IPS DF 4.7 (cell line): ENCODE measurements at regions not wholly inside any gene's neighbourhood (a gene's known extent, or its start where the extent isn't known, plus 50 kb on each side); places are given as distances from the start of the nearest gene placed in this dataset.
"Not testable (repeated sequence)": the region's sequence is repeated elsewhere in the genome, so short reads cannot be mapped to it uniquely, and the experiment has no call there.

ENCODE experiments used
- DNase-seq: peaks from one replicate; pipeline ENCODE4 v3.0.0-alpha.2; 2013; ENCODE audit warnings: low spot score; ENCODE audit errors: extremely low read depth

DNA sequence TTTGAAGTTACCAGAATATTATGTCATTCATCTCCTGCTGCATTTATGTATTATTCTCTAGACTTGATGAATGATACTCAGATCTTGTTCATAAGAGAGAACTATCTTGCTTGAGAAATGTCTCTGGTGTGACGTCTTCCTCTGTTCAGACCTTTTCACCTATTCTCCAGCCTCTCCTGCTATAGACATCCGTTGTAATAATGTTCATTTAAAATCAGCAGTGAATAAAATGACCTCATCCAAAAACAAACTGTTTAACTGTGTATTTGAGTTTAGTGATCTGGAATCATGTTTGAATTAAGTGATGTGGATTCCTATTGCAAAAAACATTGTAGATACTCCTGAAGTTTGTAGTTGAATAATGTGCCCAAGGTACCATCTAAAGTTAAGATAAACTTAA lies 487.1 kb downstream of the PCNX1 start:
- DNase-seq, result no peak

DNA sequence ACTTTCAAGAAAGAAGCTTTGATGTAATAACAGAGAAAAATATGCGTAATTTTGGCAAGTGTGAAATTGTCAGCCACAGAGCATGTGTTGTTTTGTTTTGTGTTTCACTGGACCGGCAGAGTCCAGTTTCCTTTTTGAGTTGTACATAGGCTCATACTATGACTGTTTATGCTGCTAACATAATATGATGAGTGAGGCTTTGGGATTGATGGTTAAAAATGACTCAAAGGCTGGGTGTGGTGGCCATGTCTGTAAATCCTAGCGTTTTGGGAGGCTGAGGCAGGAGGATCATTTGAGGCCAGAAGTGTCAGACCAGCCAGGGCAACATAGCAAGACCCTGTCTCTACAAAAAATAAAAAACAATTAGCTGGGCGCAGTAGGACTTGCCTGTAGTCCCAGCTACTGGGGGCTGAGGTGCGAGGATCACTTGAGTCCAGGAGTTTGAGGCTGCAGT lies 487.9 kb downstream of the PCNX1 start:
- DNase-seq, result no peak

DNA sequence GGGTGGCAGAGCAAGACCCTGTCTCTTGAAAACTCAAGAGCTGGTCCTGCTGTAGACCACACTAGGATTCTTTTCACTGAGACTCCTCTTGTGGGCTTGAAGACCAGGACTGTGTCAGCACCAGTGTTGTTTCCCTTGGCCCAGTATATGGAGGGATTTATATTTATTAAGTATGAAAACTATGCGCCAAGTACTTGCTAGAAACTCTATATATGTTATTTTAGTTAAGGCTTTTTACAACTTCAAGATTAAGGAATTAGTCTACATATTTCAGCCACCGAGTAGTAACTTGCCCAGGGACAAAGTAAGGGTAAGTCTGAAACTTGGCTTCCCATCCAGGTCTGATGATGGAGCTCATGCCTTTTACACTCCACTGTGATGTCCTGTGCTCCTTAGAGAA lies 488.4 kb downstream of the PCNX1 start:
- DNase-seq, result no peak

DNA sequence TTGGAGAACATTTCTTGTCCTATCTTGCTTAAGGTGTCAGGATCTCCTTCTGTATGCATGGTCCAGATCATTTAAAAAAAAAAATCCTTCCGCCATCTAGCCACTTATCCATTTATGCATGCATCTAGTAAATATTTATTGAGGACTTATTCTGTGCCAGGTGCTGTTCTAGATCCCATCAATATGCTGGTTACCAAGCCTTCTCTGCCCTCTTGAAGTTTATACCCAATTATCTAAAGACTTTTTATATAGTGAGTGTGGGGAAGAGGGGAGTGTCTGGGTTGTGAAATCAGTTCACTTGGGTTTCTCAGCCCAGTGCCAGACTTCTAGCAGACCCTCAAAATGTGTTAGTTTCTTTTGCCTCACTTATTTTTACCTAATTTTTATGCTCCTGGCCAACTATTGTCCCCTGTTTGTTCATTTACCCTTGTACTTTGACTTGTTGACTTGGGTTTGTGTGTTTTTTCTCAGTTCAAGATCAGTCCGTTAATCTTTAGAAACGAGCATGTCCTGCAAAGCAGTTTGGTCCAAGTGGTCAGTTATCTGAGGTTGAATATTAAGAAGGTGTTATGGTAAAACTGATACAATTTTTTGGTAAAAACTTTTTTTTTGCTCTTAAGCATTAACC lies 488.9 kb downstream of the PCNX1 start:
- DNase-seq, result no peak

DNA sequence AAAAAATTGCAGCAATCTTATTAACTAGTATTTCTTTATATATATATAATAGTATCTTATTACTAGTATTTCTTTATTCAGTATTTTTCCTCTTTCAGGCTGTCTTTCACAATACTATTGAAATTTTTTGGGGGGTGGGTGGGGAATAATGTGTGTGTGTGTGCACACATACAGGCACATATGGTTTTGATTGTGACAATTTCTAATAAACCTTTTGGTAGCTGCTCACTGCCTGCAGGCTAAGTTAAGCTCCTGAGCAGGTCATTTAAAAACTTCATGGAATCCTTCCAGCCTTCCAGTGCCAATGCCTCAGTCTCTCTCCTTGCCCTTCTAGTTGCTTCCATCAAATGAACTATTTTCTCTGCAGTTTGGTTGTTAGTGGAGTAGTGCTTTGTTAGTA lies 490.1 kb downstream of the PCNX1 start:
- DNase-seq, result no peak

DNA sequence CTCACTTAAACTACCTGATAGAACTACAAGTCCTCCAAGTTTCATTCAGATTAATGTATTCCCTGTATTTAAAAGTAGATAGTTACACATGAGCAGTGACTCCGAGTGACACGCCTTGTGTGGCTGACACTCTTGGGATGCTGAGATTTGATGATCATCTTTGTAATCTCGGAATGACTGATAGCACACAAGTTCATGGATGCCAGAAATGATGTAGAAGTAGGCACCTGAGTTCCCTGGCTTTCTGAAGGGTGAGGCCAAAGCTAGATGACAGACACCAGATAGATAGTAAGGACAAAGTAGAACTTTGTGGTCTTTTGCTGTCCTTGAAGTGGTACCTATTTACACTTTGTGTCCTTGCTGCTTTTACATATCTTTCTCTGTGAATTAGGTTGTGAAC lies 491.2 kb downstream of the PCNX1 start:
- DNase-seq, result no peak

DNA sequence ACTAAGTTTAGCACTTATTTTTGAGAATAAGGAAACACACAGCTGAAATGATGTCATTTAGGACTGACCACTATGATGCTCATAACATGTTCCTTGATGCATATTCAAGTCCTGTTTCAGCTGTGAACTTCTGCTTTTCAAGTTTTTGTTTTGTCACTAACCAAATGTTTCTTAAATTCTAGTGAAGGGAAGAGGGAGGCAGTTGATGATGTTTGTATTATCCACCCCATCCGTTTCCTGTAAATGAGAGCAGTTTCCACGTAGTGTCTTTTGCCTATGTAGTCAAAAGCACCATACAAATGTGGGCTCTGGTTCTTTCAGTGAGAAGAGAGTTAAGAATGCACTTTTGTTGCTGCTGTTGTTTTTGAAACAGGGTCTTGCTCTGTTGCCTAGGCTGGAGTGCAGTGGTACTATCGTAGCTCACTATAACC lies 491.8 kb downstream of the PCNX1 start:
- no peak for DNase-seq

DNA sequence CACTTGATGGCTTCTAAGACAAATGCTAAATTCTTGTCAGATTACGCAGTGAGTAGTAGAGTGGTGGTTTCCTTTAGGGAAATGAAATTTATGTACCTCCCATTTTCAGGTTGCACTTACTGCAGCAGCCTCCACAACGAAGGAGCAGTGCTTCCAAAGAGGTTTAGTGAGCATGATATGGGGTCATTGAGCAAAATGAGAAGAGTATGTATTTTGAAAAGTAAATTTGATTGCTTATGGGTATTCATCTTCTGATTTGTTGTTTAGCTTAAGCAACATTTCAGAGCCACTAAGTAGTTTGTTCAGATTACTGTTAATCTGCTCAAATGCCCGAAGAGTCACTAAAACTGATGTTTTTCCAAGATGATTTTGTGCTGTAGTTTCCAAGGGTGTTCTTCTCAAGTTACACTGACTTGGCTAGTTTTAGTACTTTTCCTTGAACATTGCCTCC lies 493.6 kb downstream of the PCNX1 start:
- DNase-seq, result no peak

DNA sequence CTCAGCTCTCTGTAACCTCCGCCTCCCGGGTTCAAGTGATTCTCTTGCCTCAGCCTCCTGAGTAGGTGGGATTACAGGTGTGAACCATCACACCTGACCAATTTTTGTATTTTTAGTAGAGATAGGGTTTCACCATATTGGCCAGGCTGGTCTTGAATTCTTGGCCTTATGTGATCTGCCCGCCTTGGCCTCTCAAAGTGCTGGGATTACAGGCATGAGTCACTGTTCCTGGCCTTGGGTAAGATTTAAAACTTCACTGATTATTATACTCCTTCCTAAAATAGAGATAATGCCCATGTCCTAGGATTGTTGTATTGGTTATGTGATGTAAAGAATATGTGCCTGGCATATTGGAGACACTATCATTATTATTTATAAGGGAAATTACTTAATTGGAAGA lies 495.2 kb downstream of the PCNX1 start:
- DNase-seq, result not testable (repeated sequence)

DNA sequence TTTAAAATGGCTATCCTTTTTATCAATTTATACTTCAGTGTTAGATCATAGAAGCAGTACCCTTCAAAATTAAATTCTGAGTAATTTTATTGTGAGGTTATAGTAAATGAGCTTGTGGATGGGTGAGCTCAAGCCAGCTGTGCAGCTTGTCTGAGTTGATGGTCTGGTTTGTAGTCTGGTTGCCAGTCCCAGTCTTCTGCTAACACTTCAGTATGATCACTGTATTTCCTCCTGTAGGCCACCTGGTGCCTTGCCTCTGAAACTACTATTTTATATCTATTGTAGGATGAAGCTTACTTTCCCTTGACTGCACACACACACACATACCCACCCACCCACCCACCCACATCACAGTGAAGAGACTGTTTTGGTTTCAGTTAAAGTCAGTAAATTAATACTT lies 496.4 kb downstream of the PCNX1 start:
- DNase-seq, result no peak

DNA sequence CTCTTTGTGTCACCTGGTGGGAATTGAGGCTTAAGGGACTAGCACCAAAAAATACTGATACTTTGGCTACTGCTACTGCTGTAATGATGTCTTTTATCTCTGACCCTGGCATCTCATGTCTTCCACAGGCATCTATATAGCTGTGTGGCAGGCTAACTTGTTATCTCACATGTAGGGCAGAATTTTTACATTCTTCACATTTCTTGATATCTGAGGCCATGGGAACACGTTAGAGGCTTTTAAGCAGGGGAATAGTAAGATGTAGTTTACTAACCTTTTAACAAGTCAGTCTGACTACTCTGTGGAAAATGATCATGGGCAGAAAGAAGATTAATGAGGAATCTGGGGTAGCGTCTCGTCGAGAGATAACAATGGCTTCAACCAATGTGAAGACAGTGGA lies 498.4 kb downstream of the PCNX1 start:
- DNase-seq, result no peak

DNA sequence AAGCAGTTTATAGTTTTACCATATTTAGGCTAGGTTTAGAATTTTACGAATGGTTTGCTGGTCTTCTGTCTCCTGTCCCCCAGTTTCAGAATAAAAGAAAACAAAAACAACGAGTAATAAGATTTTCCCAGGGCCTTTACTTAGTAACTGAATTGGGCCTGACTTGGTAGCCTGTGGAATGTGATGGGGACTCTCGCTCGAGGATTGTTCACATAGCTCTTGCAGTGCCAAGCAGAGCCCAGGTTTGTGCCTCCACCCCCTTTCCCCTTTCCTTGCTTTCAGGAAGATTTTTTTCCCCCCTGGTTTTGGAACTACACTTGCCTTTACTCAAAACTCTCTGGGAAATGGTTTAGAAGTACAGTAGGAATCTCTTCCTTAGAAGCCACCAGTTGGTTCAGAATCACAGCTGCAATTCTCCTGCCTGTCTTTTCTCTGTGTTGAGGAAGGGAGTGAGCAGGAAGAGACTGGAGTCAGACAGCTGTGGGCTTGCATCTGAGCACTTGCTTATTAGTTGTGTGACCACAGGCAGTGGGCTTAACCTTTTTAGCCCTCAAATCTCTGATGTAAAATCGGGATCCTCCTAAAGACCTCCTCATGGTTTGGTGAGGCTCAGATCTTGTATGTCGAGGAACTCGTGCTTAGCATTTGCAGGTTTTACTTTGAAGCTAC lies 501.2 kb downstream of the PCNX1 start:
- no peak for DNase-seq

DNA sequence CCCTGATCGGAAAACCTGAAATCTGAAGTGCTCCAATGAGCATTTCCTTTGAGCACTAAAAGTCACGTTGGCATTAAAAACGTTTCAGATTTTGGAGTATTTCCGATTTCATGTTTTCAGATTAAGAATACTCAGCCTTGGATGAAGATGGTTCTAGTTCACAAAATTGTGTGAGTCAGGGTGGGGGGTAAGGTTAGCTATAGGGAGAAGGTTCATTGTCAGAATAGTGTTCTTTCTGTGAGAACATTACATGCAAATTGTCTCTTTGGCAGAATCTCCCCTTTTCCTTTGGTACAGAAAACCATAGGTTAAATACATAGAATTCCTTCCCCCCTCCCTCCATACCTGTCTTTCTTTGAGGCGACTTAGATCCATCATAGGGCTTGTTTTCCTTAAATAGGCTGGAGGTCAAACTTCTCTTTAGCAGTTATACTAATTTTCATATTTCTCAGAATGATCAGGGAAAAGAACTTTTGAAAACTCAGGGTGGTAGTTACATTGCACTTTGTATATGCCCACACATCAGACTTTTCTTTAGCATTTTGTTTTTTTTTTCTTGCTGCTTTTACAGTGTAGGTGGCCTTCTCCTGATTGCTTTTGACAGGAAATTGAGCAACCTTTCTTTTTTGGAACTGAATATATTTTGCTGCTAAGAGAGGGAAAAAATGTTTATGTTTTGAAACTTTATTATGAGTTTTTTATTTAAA lies 503.5 kb downstream of the PCNX1 start:
- DNase-seq, result no peak

DNA sequence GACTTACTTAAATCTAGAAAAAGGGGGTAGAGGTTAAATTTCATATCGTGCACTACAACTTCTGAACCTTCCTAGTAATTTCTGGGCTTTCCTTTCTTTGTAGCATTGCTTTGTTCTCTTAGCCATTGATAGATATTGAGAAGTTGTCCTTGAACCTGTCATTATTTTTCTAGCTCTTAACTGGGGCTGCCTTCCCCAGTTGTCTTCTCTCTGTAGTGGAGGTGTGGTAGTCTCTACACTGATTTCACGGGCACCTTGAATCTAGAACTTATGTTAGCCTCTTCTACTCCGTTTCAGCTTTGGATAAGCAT lies 504.0 kb downstream of the PCNX1 start:
- no peak for DNase-seq

DNA sequence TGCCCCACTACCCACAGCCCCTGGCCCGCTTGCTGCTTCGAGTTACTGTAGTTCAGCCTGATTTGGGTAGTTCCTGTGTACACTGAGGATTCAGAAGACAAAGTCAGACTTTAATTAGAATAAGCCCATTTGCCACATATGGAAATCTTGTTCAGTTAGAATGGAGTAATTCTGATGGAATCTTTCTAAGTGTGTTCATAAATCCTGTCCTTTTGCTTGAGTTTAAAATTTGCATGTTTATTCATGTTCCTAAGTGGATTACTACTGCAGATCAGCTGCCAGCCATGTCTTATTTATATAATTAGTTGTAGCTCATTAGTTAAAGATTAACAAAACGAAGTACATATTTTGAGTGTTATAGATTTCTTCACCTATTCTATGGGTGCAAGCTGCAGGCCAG lies 504.5 kb downstream of the PCNX1 start:
- no peak for DNase-seq

DNA sequence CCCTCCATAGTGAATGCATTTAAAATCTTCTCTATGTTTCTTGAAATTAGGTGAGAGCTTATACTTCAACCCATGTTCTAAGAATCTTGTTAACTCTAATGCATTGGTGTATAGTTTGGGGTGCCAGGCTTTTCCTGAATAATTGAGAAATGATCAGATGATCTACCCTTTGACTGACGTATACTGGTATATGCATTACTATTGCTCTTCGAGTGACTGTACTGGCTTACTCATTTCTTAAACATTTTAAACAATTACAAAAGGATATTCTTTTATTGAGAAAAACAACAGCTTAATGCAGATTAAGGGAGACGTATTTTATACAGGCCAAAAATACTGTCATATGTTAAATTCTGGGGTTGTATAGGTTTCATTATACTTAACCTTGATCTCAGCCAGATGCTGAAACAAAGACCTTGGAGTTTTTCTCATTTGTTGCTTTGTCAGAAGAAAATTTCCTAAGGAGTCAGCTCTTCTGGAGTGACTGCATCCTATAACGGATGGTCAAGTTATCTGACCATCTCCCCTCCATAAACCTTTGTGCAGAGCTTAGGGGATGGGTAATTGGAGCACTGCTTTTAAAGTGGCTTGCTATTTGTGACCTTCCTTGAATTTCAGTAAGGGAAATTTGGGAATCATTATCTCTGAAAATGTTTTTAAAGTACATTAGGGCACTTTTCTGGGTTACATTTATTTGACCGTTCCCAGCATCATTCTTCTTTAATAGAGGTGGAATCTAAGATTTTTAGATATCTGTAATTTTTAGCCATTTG lies 507.6 kb downstream of the PCNX1 start:
- DNase-seq, result no peak

DNA sequence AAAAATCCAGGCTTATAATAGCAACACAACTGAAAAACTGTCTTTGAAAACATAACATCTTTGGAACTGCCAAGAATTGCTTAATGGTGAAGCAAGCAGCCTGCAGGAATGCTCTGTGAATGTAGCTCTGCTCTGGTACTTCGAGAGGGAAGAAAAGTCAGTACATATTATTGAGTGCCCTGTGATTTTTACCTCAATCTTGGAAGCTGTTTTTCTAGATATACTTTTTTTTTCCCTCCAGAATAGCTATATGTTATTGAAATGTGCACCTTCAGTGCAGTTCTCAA lies 508.1 kb downstream of the PCNX1 start:
- no peak for DNase-seq

DNA sequence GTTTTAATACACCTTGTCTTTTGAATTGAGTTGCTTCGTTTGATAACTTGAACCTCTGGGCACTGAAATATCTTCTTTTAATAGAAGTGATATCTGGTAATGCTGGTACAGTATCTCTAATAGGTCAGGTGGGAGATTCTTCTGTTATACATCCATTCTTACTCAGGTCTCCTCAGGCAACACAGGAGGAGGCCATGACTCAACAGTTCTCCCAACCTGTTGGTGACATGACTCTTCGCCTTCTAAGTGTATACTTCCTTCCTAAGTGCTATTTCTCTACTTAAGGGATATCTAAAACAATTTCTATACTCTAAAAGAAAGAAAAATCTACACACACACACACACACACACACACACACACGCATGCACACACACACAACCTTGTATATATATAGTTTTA lies 509.1 kb downstream of the PCNX1 start:
- DNase-seq, result no peak

DNA sequence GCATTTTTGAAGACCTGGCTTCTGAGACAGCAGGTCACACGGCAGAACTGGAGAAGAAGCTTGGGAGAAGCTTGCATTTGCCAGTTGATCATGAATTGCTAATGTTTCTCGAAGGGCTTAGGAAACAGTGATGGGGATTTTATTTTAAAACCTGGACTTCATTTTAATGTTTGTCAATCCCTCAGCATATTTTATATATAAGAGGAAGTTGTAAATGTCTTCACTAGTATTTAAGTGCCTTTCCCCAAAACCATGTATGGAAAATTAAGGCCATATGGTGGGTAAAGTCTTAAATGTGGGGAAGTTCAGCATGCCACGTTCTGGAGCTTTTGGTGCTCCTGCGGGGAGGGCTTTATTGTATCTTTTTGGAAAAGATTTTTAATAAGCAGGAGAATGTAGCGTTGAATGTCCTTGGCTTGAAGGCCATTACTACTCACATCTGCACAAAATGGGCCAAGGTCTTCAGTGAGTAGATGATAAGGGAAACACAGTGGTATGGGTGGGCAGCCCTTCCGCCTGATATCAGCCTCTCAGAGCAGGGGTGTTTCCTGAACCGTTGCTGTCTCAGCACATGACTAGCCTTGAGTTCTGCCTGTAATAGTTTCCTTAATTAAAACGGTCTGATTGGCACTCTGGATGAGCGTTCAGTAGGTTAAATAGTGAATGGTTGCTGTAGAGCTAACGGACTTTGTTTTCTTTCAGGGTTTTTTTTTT lies 511.4 kb downstream of the PCNX1 start:
- no peak for DNase-seq

DNA sequence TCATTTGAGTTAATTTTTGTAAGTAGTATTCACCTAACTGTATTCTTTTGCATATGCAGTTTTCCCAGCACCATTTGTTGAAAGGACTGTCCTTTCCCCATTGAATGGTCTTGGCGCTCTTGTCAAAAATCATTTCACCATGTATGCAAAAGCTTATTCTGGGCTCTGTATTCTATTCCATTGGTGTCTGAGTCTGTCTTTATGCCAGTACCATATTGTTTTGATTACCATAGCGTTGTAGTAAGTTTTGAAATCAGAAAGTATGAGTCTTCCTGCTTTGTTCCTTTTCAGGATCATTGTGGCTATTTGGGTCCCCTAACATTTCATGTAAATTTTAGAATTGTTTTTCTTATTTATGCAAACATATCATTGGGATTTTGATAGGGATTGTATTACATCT lies 508.7 kb upstream of the RGS6 start:
- no peak for DNase-seq

DNA sequence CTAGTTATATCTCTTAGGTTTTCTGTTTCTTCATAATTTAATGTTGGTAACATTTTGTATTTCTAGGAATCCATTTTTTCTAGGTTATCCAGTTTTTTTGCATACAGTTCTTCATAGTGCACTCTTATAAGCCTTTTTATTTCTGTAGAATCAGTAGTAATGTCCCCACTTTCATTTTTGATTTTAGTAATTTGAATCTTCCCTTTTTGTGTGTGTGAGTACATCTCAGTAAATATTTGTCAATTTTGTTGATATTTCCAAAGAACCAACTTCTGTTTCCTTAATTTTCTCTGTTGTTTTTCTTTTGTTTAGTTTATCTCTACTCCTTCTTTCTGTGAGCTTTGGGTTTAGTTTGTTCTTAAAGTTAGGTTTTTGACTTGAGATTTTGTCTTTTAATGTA lies 507.3 kb upstream of the RGS6 start:
- DNase-seq, result no peak

DNA sequence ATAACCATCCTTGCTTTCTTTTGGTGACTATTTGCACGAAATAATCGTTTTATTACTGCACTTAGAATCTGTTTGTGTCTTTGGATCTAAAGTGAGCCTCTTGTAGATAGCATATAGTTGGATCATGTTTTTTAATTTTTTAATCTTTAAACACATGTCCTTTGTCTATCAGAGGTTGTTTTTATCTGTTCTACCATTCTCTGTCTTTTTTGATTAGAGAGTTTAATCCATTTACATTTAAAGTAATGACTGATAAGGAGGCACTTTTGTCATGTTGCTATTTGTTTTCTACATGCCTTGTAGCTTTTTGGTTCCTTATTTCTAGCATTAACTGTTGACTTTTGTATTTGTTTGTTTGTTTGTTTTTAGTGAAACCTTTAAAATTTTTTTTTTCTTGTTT lies 506.2 kb upstream of the RGS6 start:
- no peak for DNase-seq
